ENCODE measurements at regions not wholly inside any gene's neighbourhood (a gene's known extent, or its start where the extent isn't known, plus 50 kb on each side); places are given as distances from the start of the nearest gene placed in this dataset.
"Not testable (repeated sequence)": the region's sequence is repeated elsewhere in the genome, so short reads cannot be mapped to it uniquely, and the experiment has no call there.

- H3K27me3 Mint-ChIP-seq (ENCODE audit: low read depth); H3T11ph ChIP-seq (ENCODE audit: low read length); H3K27ac Mint-ChIP-seq: not testable (repeated sequence)
Observed at GRCh38 chr5:19288311-19288710, 699.7 kb downstream of the CDH18 start.

More at GRCh38 chr5:19288311-19288710, 699.7 kb downstream of the CDH18 start:
- H4K91ac ChIP-seq (ENCODE audit: insufficient read length, low read depth, low read length); H3K18ac ChIP-seq (ENCODE audit: insufficient read length, low read depth, low read length); H2BK120ac ChIP-seq (ENCODE audit: low read depth, low read length, poor library complexity, severe bottlenecking); H2BK15ac ChIP-seq (ENCODE audit: low read depth, low read length); DNase-seq; H3K23me2 ChIP-seq (ENCODE audit: insufficient read length, low read depth, low read length, poor library complexity, severe bottlenecking); H4K8ac ChIP-seq (replicated peaks; ENCODE audit: insufficient read length, low read depth, low read length); H3K4me3 Mint-ChIP-seq; H2BK5ac ChIP-seq (ENCODE audit: insufficient read length, low read length); H4K20me1 ChIP-seq (ENCODE audit: control insufficient read depth, insufficient read depth, insufficient read length); H2BK20ac ChIP-seq (ENCODE audit: low read depth, low read length, poor library complexity, severe bottlenecking); H3K79me2 ChIP-seq (ENCODE audit: insufficient read depth, low read length); H3K9me3 ChIP-seq (ENCODE audit: control insufficient read depth, low read depth, low read length); H3K27ac ChIP-seq (ENCODE audit: insufficient read length, low read depth, low read length); H2AK5ac ChIP-seq (ENCODE audit: insufficient read length, low read length); H3K4me1 Mint-ChIP-seq; H3K79me1 ChIP-seq (ENCODE audit: insufficient read depth, low read depth, low read length, poor library complexity, severe bottlenecking); H3K9ac ChIP-seq (ENCODE audit: extremely low read depth, insufficient read length, low read length); H2AFZ ChIP-seq (ENCODE audit: low read length); H3K27me3 ChIP-seq (ENCODE audit: insufficient read depth, low read length); H3K4ac ChIP-seq (ENCODE audit: low read depth, low read length); H3K23ac ChIP-seq (ENCODE audit: insufficient read length, low read depth, low read length); H3K56ac ChIP-seq (ENCODE audit: insufficient read length, low read depth, low read length); H4K5ac ChIP-seq (ENCODE audit: insufficient read length, low read depth, low read length); H3K4me1 ChIP-seq (ENCODE audit: insufficient read depth, low read length); H3K14ac ChIP-seq (ENCODE audit: insufficient read depth, low read length); H2BK12ac ChIP-seq (ENCODE audit: insufficient read length, low read depth, low read length); H3K4me2 ChIP-seq (ENCODE audit: insufficient read depth, insufficient read length, low read length): not testable (repeated sequence)
- no CpG with 5 or more reads among the region's 8 CpGs for WGBS (ENCODE audit: extremely low coverage, insufficient read length, low lambda C conversion rate)
- peaks cover 12 to 15% of the 10 kb centered on the region in 2 experiments; a peak in 4 of 5 replicates for H3K9me3 Mint-ChIP-seq
- H3K36me3 Mint-ChIP-seq (ENCODE audit: insufficient read depth in 1 of 3, low read depth in 3 of 3) = peaks cover 6 to 12% (median 7%) of the 10 kb centered on the region in 3 experiments; a peak in 6 of 7 replicates

Measured in H9 (cell line).